ENCODE measurements at regions not wholly inside any gene's neighbourhood (a gene's known extent, or its start where the extent isn't known, plus 50 kb on each side); places are given as distances from the start of the nearest gene placed in this dataset.

DNA sequence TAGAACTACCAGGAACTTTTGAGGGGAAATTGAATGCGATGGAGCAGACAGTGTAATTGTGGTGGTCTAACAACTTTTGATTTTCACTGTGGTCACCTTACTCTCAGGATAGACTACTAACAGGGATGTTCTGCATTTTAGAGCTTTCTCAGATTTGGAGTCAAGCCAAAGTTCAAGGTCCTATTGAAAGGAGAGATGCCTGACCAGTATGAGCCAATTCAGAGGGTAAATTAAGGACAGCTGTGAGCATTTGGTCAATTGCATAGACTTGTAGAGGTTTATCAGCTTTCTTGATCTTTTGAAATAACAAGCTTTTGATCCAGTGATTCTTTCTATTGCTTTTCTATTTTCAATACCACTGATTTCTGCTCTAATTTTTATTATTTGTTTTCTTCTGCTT, 1095.7 kb upstream of the CNTNAP5 start:
- CTCF ChIA-PET, result no interaction called here
- DNase-seq (ENCODE audit: unreplicated experiment), result no peak
- peaks cover 9% of the 10 kb centered on the region for H3K9me3 Mint-ChIP-seq (ENCODE audit: unreplicated experiment)
- no peak overlapping the region for H3K27ac Mint-ChIP-seq (ENCODE audit: low read depth, unreplicated experiment)
- BruUV-seq (replicated peaks), result no TSS peak
- TF ChIP-seq, protein P1, sequence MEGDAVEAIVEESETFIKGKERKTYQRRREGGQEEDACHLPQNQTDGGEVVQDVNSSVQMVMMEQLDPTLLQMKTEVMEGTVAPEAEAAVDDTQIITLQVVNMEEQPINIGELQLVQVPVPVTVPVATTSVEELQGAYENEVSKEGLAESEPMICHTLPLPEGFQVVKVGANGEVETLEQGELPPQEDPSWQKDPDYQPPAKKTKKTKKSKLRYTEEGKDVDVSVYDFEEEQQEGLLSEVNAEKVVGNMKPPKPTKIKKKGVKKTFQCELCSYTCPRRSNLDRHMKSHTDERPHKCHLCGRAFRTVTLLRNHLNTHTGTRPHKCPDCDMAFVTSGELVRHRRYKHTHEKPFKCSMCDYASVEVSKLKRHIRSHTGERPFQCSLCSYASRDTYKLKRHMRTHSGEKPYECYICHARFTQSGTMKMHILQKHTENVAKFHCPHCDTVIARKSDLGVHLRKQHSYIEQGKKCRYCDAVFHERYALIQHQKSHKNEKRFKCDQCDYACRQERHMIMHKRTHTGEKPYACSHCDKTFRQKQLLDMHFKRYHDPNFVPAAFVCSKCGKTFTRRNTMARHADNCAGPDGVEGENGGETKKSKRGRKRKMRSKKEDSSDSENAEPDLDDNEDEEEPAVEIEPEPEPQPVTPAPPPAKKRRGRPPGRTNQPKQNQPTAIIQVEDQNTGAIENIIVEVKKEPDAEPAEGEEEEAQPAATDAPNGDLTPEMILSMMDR (IDR thresholded peaks at IDR 0.05; ENCODE audit: unreplicated experiment), result no peak
- H3K27me3 Mint-ChIP-seq (ENCODE audit: insufficient read depth, unreplicated experiment), result no peaks in the 10 kb centered on the region
- H3K4me3 Mint-ChIP-seq (ENCODE audit: unreplicated experiment), result no peak overlapping the region
- no peaks in the 10 kb centered on the region for H3K4me1 Mint-ChIP-seq (ENCODE audit: insufficient read depth, unreplicated experiment)
- H3K36me3 Mint-ChIP-seq (ENCODE audit: insufficient read depth, unreplicated experiment), result peaks cover 7% of the 10 kb centered on the region
- POLR2A ChIA-PET, result no interaction called here
- intact Hi-C loops (cut with micrococcal nuclease), result no loop called here

DNA sequence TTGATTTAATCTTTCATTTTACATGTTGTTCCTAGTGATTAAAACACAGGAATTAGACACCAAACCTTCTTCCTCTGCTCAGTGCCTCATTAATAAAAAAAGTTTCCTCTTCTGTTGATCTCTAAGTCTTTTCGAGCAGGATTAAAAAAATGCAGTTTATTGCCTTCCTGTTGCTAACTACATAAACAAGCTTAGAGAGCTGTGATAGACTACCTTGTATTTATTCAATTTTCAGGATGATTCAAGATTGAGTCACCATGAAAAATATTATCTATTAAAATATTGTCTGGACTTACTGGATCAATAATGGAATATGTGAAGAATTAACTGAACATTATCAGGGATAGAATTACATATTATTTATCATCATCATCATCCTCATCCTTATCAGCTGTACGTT, 1089.6 kb upstream of the CNTNAP5 start:
- H3K4me1 Mint-ChIP-seq (ENCODE audit: insufficient read depth, unreplicated experiment), result no peaks in the 10 kb centered on the region
- no peaks in the 10 kb centered on the region for H3K36me3 Mint-ChIP-seq (ENCODE audit: insufficient read depth, unreplicated experiment)
- intact Hi-C loops (cut with micrococcal nuclease), result no loop called here
- DNase-seq (ENCODE audit: unreplicated experiment), result no peak
- TF ChIP-seq, protein P1 (IDR thresholded peaks at IDR 0.05; ENCODE audit: unreplicated experiment), result no peak
- no peak overlapping the region for H3K27ac Mint-ChIP-seq (ENCODE audit: low read depth, unreplicated experiment)
- ChIA-PET POLR2A (no interaction called here), CTCF (no interaction called here)
- BruUV-seq (replicated peaks), result no TSS peak
- no peaks in the 10 kb centered on the region for H3K27me3 Mint-ChIP-seq (ENCODE audit: insufficient read depth, unreplicated experiment)
- no peak overlapping the region for H3K4me3 Mint-ChIP-seq (ENCODE audit: unreplicated experiment)
- H3K9me3 Mint-ChIP-seq (ENCODE audit: unreplicated experiment), result peaks cover 2% of the 10 kb centered on the region

DNA sequence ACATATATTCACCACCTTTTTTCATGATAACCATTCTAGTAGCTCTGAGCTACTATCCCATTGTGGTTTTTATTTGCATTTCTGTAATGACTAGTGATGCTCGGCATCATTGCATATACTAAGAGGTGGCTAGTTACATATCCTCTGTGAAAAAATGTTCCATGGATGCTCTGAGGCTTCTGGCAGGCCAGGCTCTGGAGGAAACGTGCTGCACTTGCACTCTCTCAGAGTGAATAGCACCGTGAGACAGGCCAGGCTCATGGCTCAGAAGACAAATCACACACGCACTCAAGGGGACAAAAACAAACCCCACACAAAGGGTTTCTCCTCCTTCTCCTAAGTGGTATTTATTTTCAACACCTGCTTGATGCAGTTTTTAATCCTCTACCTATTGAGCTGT, 1085.3 kb upstream of the CNTNAP5 start:
- TF ChIP-seq, protein P1 (IDR thresholded peaks at IDR 0.05; ENCODE audit: unreplicated experiment), result no peak
- POLR2A ChIA-PET, result interaction anchor here (0.6 to 0.7 kb wide), 2 partner anchors 495 to 564 kb away, joined by 4 to 5 read pairs; no protein-coding TSS in a partner anchor

DNA sequence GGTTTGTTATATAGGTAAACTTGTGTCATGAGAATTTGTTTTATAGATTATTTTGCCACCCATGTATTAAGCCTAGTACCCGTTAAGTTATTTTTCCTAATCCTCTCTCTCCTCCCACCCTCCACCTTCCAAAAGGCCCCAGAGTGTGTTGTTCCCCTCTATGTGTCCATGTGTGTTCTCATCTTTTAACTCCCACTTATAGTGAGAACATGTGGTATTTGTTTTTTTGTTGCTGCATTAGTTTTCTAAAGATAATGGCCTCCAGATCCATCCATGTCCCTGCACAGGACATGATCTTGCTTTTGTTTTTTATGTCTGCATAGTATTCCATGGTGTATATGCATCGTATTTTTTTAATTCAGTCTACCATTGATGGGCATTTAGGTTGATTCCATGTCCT, 1075.6 kb upstream of the CNTNAP5 start:
- CTCF ChIA-PET, result no interaction called here
- DNase-seq (ENCODE audit: unreplicated experiment), result no peak
- intact Hi-C loops (cut with micrococcal nuclease), result no loop called here
- no TSS peak for BruUV-seq (replicated peaks)
- H3K36me3 Mint-ChIP-seq (ENCODE audit: insufficient read depth, unreplicated experiment), result no peaks in the 10 kb centered on the region
- no peak overlapping the region for H3K27ac Mint-ChIP-seq (ENCODE audit: low read depth, unreplicated experiment)
- H3K27me3 Mint-ChIP-seq (ENCODE audit: insufficient read depth, unreplicated experiment), result no peaks in the 10 kb centered on the region
- POLR2A ChIA-PET, result no interaction called here
- H3K4me3 Mint-ChIP-seq (ENCODE audit: unreplicated experiment), result no peak overlapping the region
- TF ChIP-seq, protein P1 (IDR thresholded peaks at IDR 0.05; ENCODE audit: unreplicated experiment), result no peak
- no peaks in the 10 kb centered on the region for H3K4me1 Mint-ChIP-seq (ENCODE audit: insufficient read depth, unreplicated experiment)
- peaks cover 19% of the 10 kb centered on the region for H3K9me3 Mint-ChIP-seq (ENCODE audit: unreplicated experiment)

More for the DNA sequence above, 1085.3 kb upstream of the CNTNAP5 start:
- Mint-ChIP-seq H3K4me3 (ENCODE audit: unreplicated experiment) (no peak overlapping the region), H3K9me3 (ENCODE audit: unreplicated experiment) (no peaks in the 10 kb centered on the region), H3K27me3 (ENCODE audit: insufficient read depth, unreplicated experiment) (no peaks in the 10 kb centered on the region), H3K27ac (ENCODE audit: low read depth, unreplicated experiment) (no peak overlapping the region), H3K4me1 (ENCODE audit: insufficient read depth, unreplicated experiment) (no peaks in the 10 kb centered on the region), H3K36me3 (ENCODE audit: insufficient read depth, unreplicated experiment) (no peaks in the 10 kb centered on the region)
- DNase-seq (ENCODE audit: unreplicated experiment), result no peak
- CTCF ChIA-PET, result no interaction called here
- intact Hi-C loops (cut with micrococcal nuclease), result no loop called here
- no TSS peak for BruUV-seq (replicated peaks)
